A673 (cell line): ENCODE measurements at regions not wholly inside any gene's neighbourhood (a gene's known extent, or its start where the extent isn't known, plus 50 kb on each side); places are given as distances from the start of the nearest gene placed in this dataset.

Experiments used
- EZH2 ChIP-seq: fragments of 200-600 bp; sonication (generic); IDR thresholded peaks from 2 replicates; pipeline ENCODE4 v1.6.1; 2017; ENCODE audit warnings: borderline replicate concordance, low read depth, mild to moderate bottlenecking, mixed read lengths, antibody characterized with exemption, low read length; ENCODE audit not compliant: poor library complexity, severe bottlenecking
- TF ChIP-seq, protein P1 (sequence below): fragments of 300-800, 200-600 bp; sonication (generic); conservative IDR thresholded peaks from 2 replicates; pipeline ENCODE4 v1.5.1; 2017; ENCODE audit warnings: low read depth, mild to moderate bottlenecking, antibody characterized with exemption, low read length, moderate library complexity, mixed read lengths

DNA sequence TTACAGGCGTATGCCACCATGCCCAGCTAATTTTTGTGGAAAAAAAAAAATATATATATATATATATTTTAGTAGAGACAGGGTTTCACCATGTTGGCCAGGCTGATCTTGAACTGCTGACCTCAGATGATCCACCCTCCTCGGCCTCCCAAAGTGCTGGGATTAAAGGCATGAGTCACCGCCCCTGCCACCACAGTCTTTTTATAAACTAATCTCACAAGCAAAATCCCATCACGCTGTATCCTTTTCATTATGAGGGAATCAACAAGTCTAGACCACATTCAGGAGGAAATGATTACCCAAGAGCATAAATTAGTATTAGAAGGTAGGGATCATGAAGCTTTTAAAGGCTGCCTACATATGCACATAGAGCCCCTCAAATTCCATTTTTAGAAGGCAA is 210.6 kb upstream of the NBEA start:
- TF ChIP-seq, protein P1, sequence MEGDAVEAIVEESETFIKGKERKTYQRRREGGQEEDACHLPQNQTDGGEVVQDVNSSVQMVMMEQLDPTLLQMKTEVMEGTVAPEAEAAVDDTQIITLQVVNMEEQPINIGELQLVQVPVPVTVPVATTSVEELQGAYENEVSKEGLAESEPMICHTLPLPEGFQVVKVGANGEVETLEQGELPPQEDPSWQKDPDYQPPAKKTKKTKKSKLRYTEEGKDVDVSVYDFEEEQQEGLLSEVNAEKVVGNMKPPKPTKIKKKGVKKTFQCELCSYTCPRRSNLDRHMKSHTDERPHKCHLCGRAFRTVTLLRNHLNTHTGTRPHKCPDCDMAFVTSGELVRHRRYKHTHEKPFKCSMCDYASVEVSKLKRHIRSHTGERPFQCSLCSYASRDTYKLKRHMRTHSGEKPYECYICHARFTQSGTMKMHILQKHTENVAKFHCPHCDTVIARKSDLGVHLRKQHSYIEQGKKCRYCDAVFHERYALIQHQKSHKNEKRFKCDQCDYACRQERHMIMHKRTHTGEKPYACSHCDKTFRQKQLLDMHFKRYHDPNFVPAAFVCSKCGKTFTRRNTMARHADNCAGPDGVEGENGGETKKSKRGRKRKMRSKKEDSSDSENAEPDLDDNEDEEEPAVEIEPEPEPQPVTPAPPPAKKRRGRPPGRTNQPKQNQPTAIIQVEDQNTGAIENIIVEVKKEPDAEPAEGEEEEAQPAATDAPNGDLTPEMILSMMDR: no peak
- TF ChIP-seq EZH2: no peak
